Left renal pelvis (tissue), 4 donors: ENCODE measurements at regions not wholly inside any gene's neighbourhood (a gene's known extent, or its start where the extent isn't known, plus 50 kb on each side); places are given as distances from the start of the nearest gene placed in this dataset.

Experiments
- DNase-seq, 4 donors: peaks; one replicate each; pipeline ENCODE4 v3.0.0-alpha.2; 2013; ENCODE audit warnings: low read depth in 4 of 4, low spot score in 3 of 4

DNA sequence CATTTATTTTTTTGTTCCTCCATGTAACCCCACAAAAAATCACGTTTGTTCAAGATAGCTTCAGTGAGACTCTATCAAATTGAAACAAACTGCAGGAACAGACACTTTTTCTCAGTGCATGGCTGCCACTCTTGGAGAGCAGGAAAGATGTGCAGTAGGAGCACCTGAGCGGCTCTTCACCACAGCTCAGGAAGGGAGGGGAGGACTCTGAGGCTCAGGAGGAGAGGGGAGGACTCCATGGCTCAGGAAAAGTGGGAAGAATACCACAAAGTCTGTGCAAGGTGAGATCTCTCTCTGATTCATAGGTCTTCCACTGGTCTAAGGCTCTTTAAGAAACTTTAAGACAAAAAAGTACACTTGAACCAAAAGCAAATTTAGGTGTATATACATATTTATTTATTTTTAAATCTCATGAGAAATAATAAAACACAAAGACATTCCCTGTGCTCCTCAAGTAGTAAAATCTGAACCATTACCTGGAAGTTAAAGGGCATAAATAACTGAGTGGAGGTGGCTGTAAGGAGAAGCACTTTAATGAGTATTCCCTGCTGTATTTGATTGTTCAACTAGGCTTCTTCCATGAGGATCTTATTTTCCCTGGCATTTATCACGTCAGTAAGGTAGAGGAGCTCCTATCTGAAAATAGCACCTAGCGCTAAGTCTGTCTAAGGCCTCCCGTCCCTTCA, 69.2 kb upstream of the CCN6 start:
- no peak for DNase-seq

- peak in 1 of 4 donors; percentile 31 for DNase-seq
These were observed 68.6 kb upstream of the CCN6 start for GRCh38 chr6:111985202-111985731.

DNA sequence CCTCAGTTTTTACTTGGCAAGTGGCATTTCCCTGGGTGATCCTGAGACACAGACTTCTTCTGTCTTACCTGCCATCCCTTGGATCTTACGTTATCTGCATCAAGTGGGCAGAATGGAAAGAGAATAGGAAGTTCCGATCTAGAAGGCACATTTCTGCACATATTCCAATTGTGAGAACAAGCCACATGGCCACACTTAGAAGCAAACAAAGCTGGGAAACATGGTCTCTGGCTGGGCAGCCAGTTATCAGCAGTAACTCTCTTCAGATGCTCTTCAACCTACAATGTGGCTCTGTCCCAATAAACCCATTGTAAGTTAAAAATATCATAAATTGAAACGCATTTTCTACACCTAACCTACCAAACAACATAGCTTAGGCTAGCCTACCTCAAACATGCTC, 67.3 kb upstream of the CCN6 start:
- no peak for DNase-seq

DNA sequence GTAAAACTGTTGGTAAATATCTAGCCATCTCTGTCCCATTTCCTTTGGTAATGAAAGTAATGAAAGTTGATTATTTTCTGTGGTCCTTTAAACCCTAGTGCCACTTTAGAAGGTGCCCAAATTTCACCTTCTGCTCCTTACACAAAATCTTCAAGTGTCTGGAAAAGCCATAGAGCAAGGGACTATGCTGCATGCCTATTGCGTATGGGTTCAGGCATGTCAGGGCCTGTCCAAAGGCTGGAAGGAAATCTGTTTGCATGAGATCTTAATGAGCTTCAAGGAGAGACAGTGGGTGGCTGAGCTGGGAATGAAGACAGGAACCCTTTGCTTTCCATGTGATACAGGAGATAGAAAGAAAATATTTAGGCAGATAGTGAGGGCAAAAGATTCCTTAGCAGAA, 66.6 kb upstream of the CCN6 start:
- no peak for DNase-seq

GRCh38 chr6:111988926-111989325, 65.0 kb upstream of the CCN6 start:
- no peak for DNase-seq

- no peak for DNase-seq
These were observed 64.2 kb upstream of the CCN6 start for GRCh38 chr6:111989743-111990142.

- DNase-seq, result no peak
These were observed 63.7 kb upstream of the CCN6 start for GRCh38 chr6:111990214-111990613.

DNA sequence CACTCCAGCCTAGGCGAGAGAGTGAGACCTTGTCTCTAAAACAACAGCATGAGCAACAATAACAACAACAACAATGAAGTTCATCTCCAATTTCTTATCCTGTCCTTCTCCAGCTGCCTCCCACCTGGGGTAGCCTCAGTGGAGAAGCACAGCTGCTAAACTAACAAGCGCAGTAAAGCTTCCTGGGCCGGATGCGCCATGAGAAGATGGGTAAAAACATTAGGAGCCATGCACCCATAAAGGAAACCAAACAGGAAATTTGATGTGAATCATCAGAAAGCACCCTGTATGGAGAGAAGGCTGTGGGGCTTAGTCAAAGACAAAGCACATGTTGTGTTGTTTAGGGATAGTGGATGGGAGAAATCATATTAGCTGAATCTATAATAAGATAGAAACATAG, 61.1 kb upstream of the CCN6 start:
- no peak for DNase-seq

- no peak for DNase-seq
These were observed 60.6 kb upstream of the CCN6 start for GRCh38 chr6:111993342-111993741.

DNA sequence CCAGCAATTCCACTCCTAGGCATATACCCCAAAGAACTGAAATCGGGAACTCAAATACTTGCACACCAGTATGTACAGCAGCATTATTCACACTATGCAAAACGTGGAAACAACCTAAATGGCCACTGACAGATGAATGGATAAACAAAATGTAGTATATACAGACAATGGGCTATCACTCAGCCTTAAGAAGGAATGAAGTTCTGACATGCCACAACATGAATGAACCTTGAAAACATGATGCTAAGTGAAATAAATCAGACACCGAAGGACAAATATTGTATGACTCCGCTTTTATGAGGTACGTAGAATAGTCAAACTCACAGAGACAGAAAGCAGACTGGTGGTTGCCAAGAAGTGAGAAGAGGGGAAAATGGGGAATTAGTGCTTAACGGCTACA, 59.1 kb upstream of the CCN6 start:
- DNase-seq, result no peak

DNA sequence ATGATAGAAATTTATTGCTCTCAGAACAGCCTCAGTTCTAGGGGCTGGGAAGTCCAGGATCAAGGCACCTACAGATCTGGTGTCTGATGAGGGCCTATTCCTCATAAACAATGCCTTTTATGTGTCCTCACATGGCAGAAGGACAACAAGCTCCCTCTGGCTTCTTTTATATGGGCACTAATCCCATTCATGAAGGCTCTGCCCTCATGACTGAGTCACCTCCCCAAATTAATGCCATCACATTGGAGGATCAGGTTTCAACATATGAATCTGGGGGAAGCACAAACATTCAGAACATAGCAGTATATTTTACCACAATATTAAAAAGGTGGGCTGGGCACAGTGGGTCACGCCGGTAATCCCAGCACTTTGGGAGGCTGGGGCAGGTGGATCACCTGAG, 58.5 kb upstream of the CCN6 start:
- DNase-seq, result no peak

GRCh38 chr6:111996144-111996865, 57.6 kb upstream of the CCN6 start:
- no peak for DNase-seq

GRCh38 chr6:111997078-111997852, 56.6 kb upstream of the CCN6 start:
- DNase-seq, result peak; percentile 61 to 73 (median 70)

DNA sequence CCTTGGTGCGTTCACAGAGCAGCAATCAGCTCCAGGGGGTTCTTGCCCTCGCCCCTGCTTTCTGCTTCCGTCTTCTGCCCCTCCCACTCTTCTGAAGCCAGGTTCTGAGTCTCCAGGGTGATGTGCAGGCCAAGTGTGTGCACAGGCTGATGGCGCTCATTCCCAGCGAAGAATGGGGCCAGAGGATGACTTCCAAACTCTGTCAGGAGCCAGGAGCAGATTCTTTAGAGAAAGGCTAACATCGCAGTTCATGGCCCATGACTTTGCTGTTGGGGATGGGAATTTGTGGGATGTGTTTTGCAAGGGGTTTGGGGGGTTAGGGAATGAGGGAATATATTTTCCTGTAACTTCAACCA, 56.1 kb upstream of the CCN6 start:
- no peak for DNase-seq

DNA sequence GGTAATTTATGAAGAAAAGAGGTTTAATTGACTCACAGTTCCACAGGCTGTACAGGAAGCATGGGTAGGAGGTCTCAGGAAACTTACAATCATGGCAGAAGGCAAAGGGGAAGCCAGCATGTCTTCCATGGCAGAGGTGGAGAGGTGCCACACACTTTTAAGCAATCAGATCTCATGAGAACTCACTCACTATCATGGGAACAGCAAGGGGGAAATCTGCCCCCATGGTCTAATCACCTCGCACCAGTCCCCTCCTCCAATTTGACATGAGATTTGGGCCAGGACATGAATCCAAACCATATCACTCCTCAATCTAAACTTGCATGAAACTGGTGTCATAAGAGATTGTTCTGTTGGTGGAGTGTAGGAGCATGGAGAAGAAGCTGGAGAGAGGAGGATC, 51.6 kb upstream of the CCN6 start:
- DNase-seq, result no peak
